ENCODE measurements at regions not wholly inside any gene's neighbourhood (a gene's known extent, or its start where the extent isn't known, plus 50 kb on each side); places are given as distances from the start of the nearest gene placed in this dataset.

GRCh38 chr16:75942936-75943335 is 216.6 kb upstream of the CPHXL start:
- DNase-seq (ENCODE audit: low read depth), result no peak
- TF ChIP-seq MYC (IDR thresholded peaks at IDR 0.05; ENCODE audit: low read depth, low read length) (no peak), MAX (IDR thresholded peaks at IDR 0.05; ENCODE audit: low read depth, low read length) (no peak), CTCF (IDR thresholded peaks at IDR 0.05; ENCODE audit: low read depth, low read length) (no peak), POLR2A (IDR thresholded peaks at IDR 0.05; ENCODE audit: extremely low read depth, insufficient read length) (no peak)
- H3K4me3 ChIP-seq (ENCODE audit: low read depth, low read length), result no peak overlapping the region

- TF ChIP-seq POLR2A (IDR thresholded peaks at IDR 0.05; ENCODE audit: extremely low read depth, insufficient read length) (no peak), MYC (IDR thresholded peaks at IDR 0.05; ENCODE audit: low read depth, low read length) (no peak), CTCF (IDR thresholded peaks at IDR 0.05; ENCODE audit: low read depth, low read length) (no peak), MAX (IDR thresholded peaks at IDR 0.05; ENCODE audit: low read depth, low read length) (no peak)
- H3K4me3 ChIP-seq (ENCODE audit: low read depth, low read length), result no peak overlapping the region
- no peak for DNase-seq (ENCODE audit: low read depth)
Observed at GRCh38 chr16:75943705-75944514, 217.6 kb upstream of the CPHXL start.

GRCh38 chr16:75945916-75946457 is 219.7 kb upstream of the CPHXL start:
- TF ChIP-seq MAX (IDR thresholded peaks at IDR 0.05; ENCODE audit: low read depth, low read length) (no peak), CTCF (IDR thresholded peaks at IDR 0.05; ENCODE audit: low read depth, low read length) (no peak), POLR2A (IDR thresholded peaks at IDR 0.05; ENCODE audit: extremely low read depth, insufficient read length) (no peak), MYC (IDR thresholded peaks at IDR 0.05; ENCODE audit: low read depth, low read length) (no peak)
- H3K4me3 ChIP-seq (ENCODE audit: low read depth, low read length), result no peak overlapping the region
- DNase-seq (ENCODE audit: low read depth), result no peak

- no peak for DNase-seq (ENCODE audit: low read depth)
- no peak overlapping the region for H3K4me3 ChIP-seq (ENCODE audit: low read depth, low read length)
- TF ChIP-seq POLR2A (IDR thresholded peaks at IDR 0.05; ENCODE audit: extremely low read depth, insufficient read length), result no peak
- TF ChIP-seq MYC (IDR thresholded peaks at IDR 0.05; ENCODE audit: low read depth, low read length), result no peak
- no peak for TF ChIP-seq MAX (IDR thresholded peaks at IDR 0.05; ENCODE audit: low read depth, low read length)
- no peak for TF ChIP-seq CTCF (IDR thresholded peaks at IDR 0.05; ENCODE audit: low read depth, low read length)
Observed at GRCh38 chr16:75947626-75948239, 221.4 kb upstream of the CPHXL start.

- no peak for DNase-seq (ENCODE audit: low read depth)
- TF ChIP-seq CTCF (IDR thresholded peaks at IDR 0.05; ENCODE audit: low read depth, low read length), result no peak
- no peak for TF ChIP-seq MYC (IDR thresholded peaks at IDR 0.05; ENCODE audit: low read depth, low read length)
- no peak for TF ChIP-seq MAX (IDR thresholded peaks at IDR 0.05; ENCODE audit: low read depth, low read length)
- H3K4me3 ChIP-seq (ENCODE audit: low read depth, low read length), result no peak overlapping the region
Observed at GRCh38 chr16:75948441-75948840, 222.2 kb upstream of the CPHXL start.

All from NB4 (cell line).